ENCODE measurements at regions not wholly inside any gene's neighbourhood (a gene's known extent, or its start where the extent isn't known, plus 50 kb on each side); places are given as distances from the start of the nearest gene placed in this dataset.
"Not testable (repeated sequence)": the region's sequence is repeated elsewhere in the genome, so short reads cannot be mapped to it uniquely, and the experiment has no call there.

DNA sequence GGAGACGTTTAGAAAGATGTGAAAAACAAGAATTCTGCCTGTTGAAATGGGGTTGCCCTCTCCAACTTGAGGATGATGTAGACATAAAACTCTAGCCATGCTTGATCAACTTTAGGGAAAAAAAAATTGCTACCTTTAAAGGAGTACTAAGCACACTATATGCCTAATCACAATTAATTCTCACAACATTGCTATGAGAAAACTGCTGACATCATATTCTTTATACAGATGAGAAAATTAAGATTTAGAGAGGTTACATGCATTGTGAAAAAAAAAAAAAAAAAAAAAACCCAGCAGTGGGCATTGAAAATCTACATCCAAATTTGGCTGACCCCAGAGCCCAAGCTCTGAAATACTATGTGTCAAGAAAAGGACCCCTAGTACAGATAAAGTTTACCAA is 617.2 kb upstream of the ADGRL2 start:
- DNase-seq (ENCODE audit: low read depth, low spot score) = no peak
- H3K9ac ChIP-seq (ENCODE audit: insufficient read length) = no peak overlapping the region
- H3K4me3 ChIP-seq = no peak overlapping the region
- H3K27ac ChIP-seq = no peak overlapping the region
- H3K36me3 ChIP-seq (ENCODE audit: insufficient read depth, low read length) = no peaks in the 10 kb centered on the region
- no peaks in the 10 kb centered on the region for H3K9me3 ChIP-seq (ENCODE audit: low read depth, low read length)
- no peak for TF ChIP-seq POLR2AphosphoS5 (IDR thresholded peaks at IDR 0.05; ENCODE audit: borderline replicate concordance, low read depth, low read length)
- TF ChIP-seq FOXP2 (optimal IDR thresholded peaks at IDR 0.05; ENCODE audit: control extremely low read depth, extremely low read length, insufficient read depth) = no peak
- no peak for TF ChIP-seq EZH2 (IDR thresholded peaks at IDR 0.05)

DNA sequence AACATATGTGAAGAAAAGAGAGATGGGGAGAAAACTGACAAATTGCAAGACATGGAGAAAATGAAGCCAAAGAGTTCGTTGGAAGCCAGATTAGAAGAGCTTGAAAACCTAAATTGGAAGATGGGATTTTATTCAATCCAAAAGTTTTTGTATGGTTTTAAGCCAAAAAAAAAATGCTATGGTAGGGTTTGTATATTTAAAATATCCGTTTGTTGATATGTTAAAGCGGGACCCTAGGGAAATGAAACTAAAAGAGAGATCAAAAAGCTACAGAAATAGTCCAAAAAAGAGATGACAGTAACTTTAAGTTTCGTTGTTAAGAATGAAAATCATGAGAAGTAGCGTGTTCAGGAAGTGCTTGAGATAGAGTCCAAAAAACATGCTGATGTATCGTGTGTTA is 617.7 kb upstream of the ADGRL2 start:
- Histone ChIP-seq H3K4me3 (no peak overlapping the region), H3K9me3 (ENCODE audit: low read depth, low read length) (no peaks in the 10 kb centered on the region), H3K27ac (no peak overlapping the region), H3K9ac (ENCODE audit: insufficient read length) (no peak overlapping the region), H3K36me3 (ENCODE audit: insufficient read depth, low read length) (no peaks in the 10 kb centered on the region)
- no peak for DNase-seq (ENCODE audit: low read depth, low spot score)
- no peak for TF ChIP-seq EZH2 (IDR thresholded peaks at IDR 0.05)
- TF ChIP-seq POLR2AphosphoS5 (IDR thresholded peaks at IDR 0.05; ENCODE audit: borderline replicate concordance, low read depth, low read length) = no peak
- no peak for TF ChIP-seq FOXP2 (optimal IDR thresholded peaks at IDR 0.05; ENCODE audit: control extremely low read depth, extremely low read length, insufficient read depth)

DNA sequence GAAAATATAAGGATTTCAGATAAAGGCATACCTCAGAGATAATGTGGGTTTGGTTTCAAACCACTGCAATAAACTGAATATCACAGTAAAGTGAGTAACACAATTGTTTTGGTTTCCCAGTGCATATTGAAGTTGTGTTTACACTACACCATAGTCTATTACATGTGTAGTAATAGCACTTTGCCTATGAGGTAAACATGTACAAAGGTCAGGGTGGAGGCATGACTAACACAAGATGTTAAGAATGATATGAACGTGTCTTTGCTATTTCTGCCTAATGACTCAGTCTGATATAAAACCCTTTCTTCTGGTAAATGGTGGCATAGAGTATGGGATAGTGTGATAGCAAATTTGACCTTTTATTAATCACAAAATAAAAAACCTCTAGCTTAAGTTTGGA is 621.5 kb upstream of the ADGRL2 start:
- Histone ChIP-seq H3K36me3 (ENCODE audit: insufficient read depth, low read length) (no peaks in the 10 kb centered on the region), H3K27ac (no peak overlapping the region), H3K9ac (ENCODE audit: insufficient read length) (no peak overlapping the region), H3K9me3 (ENCODE audit: low read depth, low read length) (no peaks in the 10 kb centered on the region), H3K4me3 (no peak overlapping the region)
- no peak for DNase-seq (ENCODE audit: low read depth, low spot score)
- no peak for TF ChIP-seq POLR2AphosphoS5 (IDR thresholded peaks at IDR 0.05; ENCODE audit: borderline replicate concordance, low read depth, low read length)

DNA sequence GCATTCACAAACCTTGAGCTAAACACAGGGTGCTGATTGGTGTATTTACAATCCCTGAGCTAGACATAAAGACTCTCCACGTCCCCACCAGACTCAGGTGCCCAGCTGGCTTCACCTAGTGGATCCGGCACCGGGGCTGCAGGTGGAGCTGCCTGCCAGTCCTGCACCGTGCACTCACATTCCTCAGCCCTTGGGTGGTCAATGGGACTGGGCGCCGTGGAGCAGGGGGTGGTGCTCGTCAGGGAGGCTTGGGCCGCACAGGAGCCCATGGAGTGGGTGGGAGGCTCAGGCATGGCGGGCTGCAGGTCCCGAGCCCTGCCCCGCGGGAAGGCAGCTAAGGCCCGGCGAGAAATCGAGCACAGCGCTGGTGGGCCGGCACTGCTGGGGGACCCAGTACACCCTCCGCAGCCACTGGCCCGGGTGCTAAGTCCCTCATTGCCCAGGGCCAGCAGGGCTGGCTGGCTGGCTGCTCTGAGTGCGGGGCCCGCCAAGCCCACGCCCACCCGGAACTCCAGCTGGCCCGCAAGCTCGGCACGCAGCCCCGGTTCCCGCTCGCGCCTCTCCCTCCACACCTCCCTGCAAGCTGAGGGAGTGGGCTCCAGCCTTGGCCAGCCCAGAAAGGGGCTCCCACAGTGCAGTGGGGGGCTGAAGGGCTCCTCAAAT is 622.2 kb upstream of the ADGRL2 start:
- H3K4me3 ChIP-seq; H3K27ac ChIP-seq; H3K9ac ChIP-seq (ENCODE audit: insufficient read length); H3K36me3 ChIP-seq (ENCODE audit: insufficient read depth, low read length); H3K9me3 ChIP-seq (ENCODE audit: low read depth, low read length); DNase-seq (ENCODE audit: low read depth, low spot score): not testable (repeated sequence)

DNA sequence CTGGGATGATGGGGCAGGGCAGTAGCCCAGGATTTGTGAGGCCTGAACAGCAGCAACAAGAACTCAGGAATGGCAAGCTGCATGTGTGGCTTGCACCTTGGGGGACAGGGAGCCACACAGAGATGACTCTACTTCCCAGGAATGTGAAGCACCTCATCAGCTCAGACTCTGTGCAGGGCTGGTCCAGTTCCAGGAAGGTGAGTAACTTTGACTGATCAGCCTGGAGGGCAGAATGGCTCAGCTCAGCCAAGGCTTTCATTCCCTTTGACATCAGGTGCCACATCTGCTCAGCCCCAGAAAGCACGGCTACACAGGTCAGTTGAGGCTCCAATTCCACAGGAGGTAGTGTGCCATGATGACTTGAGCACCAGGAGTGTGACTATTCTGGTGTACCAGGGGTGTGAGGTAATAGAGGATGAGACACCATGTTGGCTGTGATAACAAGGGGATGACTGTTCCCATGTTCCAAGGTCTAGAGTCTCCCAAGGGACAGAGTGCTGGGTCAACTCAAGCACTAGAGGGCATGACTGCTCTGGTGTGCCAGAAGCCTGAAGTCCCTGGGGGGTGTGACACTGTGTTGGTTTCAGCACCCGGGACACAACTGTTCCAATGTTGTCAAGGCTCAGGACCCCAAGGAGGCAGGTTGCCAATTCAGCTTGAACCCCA is 625.8 kb upstream of the ADGRL2 start:
- no peaks in the 10 kb centered on the region for H3K36me3 ChIP-seq (ENCODE audit: insufficient read depth, low read length)
- H3K4me3 ChIP-seq = no peak overlapping the region
- no peak for TF ChIP-seq FOXP2 (optimal IDR thresholded peaks at IDR 0.05; ENCODE audit: control extremely low read depth, extremely low read length, insufficient read depth)
- TF ChIP-seq POLR2AphosphoS5 (IDR thresholded peaks at IDR 0.05; ENCODE audit: borderline replicate concordance, low read depth, low read length) = no peak
- no peak for TF ChIP-seq EZH2 (IDR thresholded peaks at IDR 0.05)
- H3K27ac ChIP-seq = no peak overlapping the region
- DNase-seq (ENCODE audit: low read depth, low spot score) = no peak
- H3K9ac ChIP-seq (ENCODE audit: insufficient read length) = no peak overlapping the region
- H3K9me3 ChIP-seq (ENCODE audit: low read depth, low read length) = no peaks in the 10 kb centered on the region

GRCh38 chr1:81174052-81174451 is 626.7 kb upstream of the ADGRL2 start:
- H3K27ac ChIP-seq = no peak overlapping the region
- no peak for DNase-seq (ENCODE audit: low read depth, low spot score)
- no peaks in the 10 kb centered on the region for H3K36me3 ChIP-seq (ENCODE audit: insufficient read depth, low read length)
- H3K4me3 ChIP-seq = no peak overlapping the region
- H3K9me3 ChIP-seq (ENCODE audit: low read depth, low read length) = no peaks in the 10 kb centered on the region
- TF ChIP-seq EZH2 (IDR thresholded peaks at IDR 0.05) (no peak), FOXP2 (optimal IDR thresholded peaks at IDR 0.05; ENCODE audit: control extremely low read depth, extremely low read length, insufficient read depth) (no peak), POLR2AphosphoS5 (IDR thresholded peaks at IDR 0.05; ENCODE audit: borderline replicate concordance, low read depth, low read length) (no peak)
- H3K9ac ChIP-seq (ENCODE audit: insufficient read length) = no peak overlapping the region

GRCh38 chr1:81172483-81172882 is 628.3 kb upstream of the ADGRL2 start:
- H3K27ac ChIP-seq = no peak overlapping the region
- H3K9ac ChIP-seq (ENCODE audit: insufficient read length) = no peak overlapping the region
- TF ChIP-seq POLR2AphosphoS5 (IDR thresholded peaks at IDR 0.05; ENCODE audit: borderline replicate concordance, low read depth, low read length) = no peak
- TF ChIP-seq EZH2 (IDR thresholded peaks at IDR 0.05) = no peak
- no peaks in the 10 kb centered on the region for H3K36me3 ChIP-seq (ENCODE audit: insufficient read depth, low read length)
- no peaks in the 10 kb centered on the region for H3K9me3 ChIP-seq (ENCODE audit: low read depth, low read length)
- DNase-seq (ENCODE audit: low read depth, low spot score) = no peak
- no peak overlapping the region for H3K4me3 ChIP-seq

- Histone ChIP-seq H3K9ac (ENCODE audit: insufficient read length) (no peak overlapping the region), H3K36me3 (ENCODE audit: insufficient read depth, low read length) (no peaks in the 10 kb centered on the region), H3K9me3 (ENCODE audit: low read depth, low read length) (no peaks in the 10 kb centered on the region), H3K27ac (no peak overlapping the region), H3K4me3 (no peak overlapping the region)
- TF ChIP-seq FOXP2 (optimal IDR thresholded peaks at IDR 0.05; ENCODE audit: control extremely low read depth, extremely low read length, insufficient read depth) (no peak), POLR2AphosphoS5 (IDR thresholded peaks at IDR 0.05; ENCODE audit: borderline replicate concordance, low read depth, low read length) (no peak), EZH2 (IDR thresholded peaks at IDR 0.05) (no peak)
- DNase-seq (ENCODE audit: low read depth, low spot score) = no peak
Observed at GRCh38 chr1:81170721-81171120, 630.0 kb upstream of the ADGRL2 start.

GRCh38 chr1:81165963-81166362 is 634.8 kb upstream of the ADGRL2 start:
- Histone ChIP-seq H3K9ac (ENCODE audit: insufficient read length) (no peak overlapping the region), H3K27ac (no peak overlapping the region), H3K9me3 (ENCODE audit: low read depth, low read length) (no peaks in the 10 kb centered on the region), H3K36me3 (ENCODE audit: insufficient read depth, low read length) (no peaks in the 10 kb centered on the region), H3K4me3 (no peak overlapping the region)
- no peak for DNase-seq (ENCODE audit: low read depth, low spot score)
- TF ChIP-seq FOXP2 (optimal IDR thresholded peaks at IDR 0.05; ENCODE audit: control extremely low read depth, extremely low read length, insufficient read depth) (no peak), EZH2 (IDR thresholded peaks at IDR 0.05) (no peak), POLR2AphosphoS5 (IDR thresholded peaks at IDR 0.05; ENCODE audit: borderline replicate concordance, low read depth, low read length) (no peak)

Data from SK-N-MC (cell line).